ACC112 (cell line): ENCODE measurements at regions not wholly inside any gene's neighbourhood (a gene's known extent, or its start where the extent isn't known, plus 50 kb on each side); places are given as distances from the start of the nearest gene placed in this dataset.

Experiments
- H2AFZ ChIP-seq: fragments of 200-600 bp; sonication (generic); one replicate; pipeline ENCODE4 v1.6.0; 2017; ENCODE audit warnings: antibody characterized with exemption, low read length; ENCODE audit not compliant: unreplicated experiment
- H3K27ac ChIP-seq: fragments of 200-600 bp; sonication (generic); 2 replicates; pipeline ENCODE4 v1.5.1; 2014; ENCODE audit warnings: low read depth, mild to moderate bottlenecking, antibody characterized with exemption, low read length, moderate library complexity
- H3K27me3 ChIP-seq: fragments of 200-600 bp; sonication (generic); 2 replicates; pipeline ENCODE4 v1.6.1; 2014; ENCODE audit warnings: mild to moderate bottlenecking, antibody characterized with exemption, low read length, moderate library complexity, mixed read lengths; ENCODE audit not compliant: insufficient read depth
- H3K36me3 ChIP-seq: fragments of 200-600 bp; sonication (generic); 2 replicates; pipeline ENCODE4 v1.6.1; 2016; ENCODE audit warnings: mild to moderate bottlenecking, antibody characterized with exemption, low read length, moderate library complexity, mixed read lengths; ENCODE audit not compliant: insufficient read depth
- H3K4me1 ChIP-seq: fragments of 200-600 bp; sonication (generic); one replicate; pipeline ENCODE4 v1.6.1; 2016; ENCODE audit warnings: low read length, mixed read lengths; ENCODE audit not compliant: insufficient read depth, unreplicated experiment, control insufficient read depth
- H3K4me3 ChIP-seq: fragments of 200-600 bp; sonication (generic); 2 replicates; pipeline ENCODE4 v1.5.1; 2014; ENCODE audit warnings: mild to moderate bottlenecking, low read depth, low read length
- H3K79me2 ChIP-seq: fragments of 200-600 bp; sonication (generic); one replicate; pipeline ENCODE4 v1.6.0; 2016; ENCODE audit warnings: low read length; ENCODE audit not compliant: control insufficient read depth, unreplicated experiment, insufficient read depth

DNA sequence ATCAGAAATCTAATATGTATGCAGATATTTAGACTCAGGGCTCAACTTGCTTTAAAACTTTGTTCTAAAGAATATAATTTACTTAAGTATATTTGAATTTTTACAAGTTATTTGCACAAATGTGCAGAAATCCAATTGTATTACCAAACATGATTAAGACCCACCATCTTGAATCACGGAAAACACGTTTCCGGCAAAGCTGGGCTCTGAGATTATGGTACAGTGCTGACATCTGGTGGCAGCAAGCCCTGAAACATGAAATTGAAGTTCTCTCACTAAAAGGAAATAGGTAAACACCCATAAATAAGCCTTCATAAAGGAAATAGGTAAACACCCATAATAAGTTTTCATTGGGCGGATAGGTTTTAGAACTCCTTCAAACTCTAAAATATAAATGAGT is 98.3 kb upstream of the MAOA start:
- Histone ChIP-seq H3K4me3 (no peak overlapping the region), H3K4me1 (no peaks in the 10 kb centered on the region), H3K27ac (no peak overlapping the region)

DNA sequence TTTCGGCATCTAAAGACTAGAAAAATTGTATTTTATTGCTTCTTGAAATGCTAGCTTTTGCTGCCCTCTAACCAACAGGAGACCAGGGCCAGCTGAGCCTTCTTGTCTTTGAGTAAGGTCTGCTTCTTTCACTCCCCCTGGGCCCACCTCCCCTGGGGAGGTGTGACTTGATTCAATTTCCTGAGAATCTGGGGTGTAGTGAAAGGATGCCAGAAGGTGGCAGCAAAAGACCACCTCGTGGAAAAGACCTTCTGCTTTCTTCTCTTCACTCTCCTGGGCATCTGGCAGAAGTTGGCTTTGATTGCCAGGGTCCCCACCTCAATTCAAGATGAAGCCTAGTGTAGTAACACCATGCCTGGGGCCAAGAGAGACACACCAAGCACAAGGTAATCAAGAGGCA is 96.5 kb upstream of the MAOA start:
- H3K36me3 ChIP-seq, result no peaks in the 10 kb centered on the region
- H2AFZ ChIP-seq, result no peak overlapping the region
- H3K4me3 ChIP-seq, result no peak overlapping the region
- no peaks in the 10 kb centered on the region for H3K27me3 ChIP-seq
- no peaks in the 10 kb centered on the region for H3K4me1 ChIP-seq
- H3K27ac ChIP-seq, result no peak overlapping the region
- H3K79me2 ChIP-seq, result no peaks in the 10 kb centered on the region

More for the DNA sequence above, 98.3 kb upstream of the MAOA start:
- H2AFZ ChIP-seq, result no peak overlapping the region
- H3K79me2 ChIP-seq, result no peaks in the 10 kb centered on the region
- H3K36me3 ChIP-seq, result no peaks in the 10 kb centered on the region
- H3K27me3 ChIP-seq, result no peaks in the 10 kb centered on the region

DNA sequence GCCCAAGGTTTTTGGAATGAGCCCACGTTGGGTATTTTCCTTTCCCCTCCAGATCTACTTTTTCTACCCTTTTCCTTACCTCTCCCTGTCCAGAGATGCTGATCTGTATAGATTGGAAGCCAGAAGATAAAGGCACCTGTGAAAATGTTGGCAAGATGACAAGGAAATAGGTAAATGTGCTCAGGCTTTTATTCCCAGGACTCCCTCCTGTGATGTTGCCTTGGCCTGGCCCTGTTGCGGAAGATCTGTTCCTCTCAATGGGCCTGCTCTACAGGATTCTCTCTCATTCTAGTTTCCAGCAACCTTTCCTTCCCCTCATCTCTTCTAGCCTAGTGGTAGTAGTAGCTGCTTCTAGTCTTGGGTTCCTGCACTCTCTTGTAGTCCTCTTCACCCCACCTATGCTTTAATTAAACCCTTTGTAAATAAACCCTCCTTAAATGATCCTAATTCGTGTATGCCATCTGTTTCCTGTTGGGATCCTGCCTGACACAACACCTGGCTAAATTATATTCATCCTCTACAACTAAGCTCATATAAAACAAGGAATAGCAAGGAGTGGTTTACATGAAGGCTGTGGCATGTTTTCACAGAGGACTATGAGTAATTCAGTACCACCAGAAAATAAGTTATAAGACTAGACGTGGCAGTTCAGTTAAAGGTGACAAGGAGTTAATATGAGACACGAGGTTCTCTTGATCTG is 95.7 kb upstream of the MAOA start:
- H3K27me3 ChIP-seq, result no peaks in the 10 kb centered on the region
- no peaks in the 10 kb centered on the region for H3K4me1 ChIP-seq
- H3K36me3 ChIP-seq, result no peaks in the 10 kb centered on the region
- H2AFZ ChIP-seq, result no peak overlapping the region
- no peaks in the 10 kb centered on the region for H3K79me2 ChIP-seq
- no peak overlapping the region for H3K4me3 ChIP-seq
- no peak overlapping the region for H3K27ac ChIP-seq

DNA sequence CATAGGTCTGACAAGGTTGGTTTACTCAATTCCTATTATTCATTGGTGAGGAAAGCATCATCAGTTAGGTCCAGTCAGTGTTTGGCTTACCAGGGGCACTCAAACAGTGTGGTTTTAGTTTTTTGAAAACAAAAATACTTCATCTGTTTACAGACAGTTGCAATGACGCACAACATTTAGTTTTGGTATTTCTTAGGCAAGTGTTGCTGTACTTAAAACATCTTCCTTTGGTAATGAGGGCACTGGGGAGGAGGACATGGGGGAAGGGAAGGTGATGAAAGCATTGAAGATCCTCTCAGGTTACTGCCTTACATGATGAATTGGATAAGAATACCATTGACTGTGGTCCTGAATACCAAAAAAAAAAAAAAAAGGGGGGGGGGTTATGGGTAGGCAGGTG is 93.7 kb upstream of the MAOA start:
- H3K79me2 ChIP-seq, result no peaks in the 10 kb centered on the region
- H2AFZ ChIP-seq, result no peak overlapping the region
- no peaks in the 10 kb centered on the region for H3K36me3 ChIP-seq
- H3K27me3 ChIP-seq, result no peaks in the 10 kb centered on the region
- no peak overlapping the region for H3K4me3 ChIP-seq
- no peak overlapping the region for H3K27ac ChIP-seq
- H3K4me1 ChIP-seq, result no peaks in the 10 kb centered on the region

DNA sequence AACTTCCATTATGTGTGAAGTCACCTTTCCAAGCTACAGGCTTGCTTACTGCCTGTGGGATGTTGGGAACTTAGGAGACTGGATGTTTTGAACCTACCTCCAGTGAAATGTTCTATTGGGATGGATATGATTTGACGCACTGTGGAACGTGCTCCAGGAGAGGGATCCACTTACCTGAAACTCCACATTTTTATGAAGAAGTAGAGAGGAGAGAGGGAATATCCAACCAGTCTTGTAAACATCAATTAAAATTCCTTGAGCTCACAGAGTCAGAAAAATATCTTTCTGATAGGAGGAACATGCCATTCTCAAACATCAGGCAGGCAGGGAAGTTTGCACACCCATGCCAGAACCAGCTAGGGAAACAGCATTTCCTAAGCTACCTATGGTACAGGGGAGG is 91.1 kb upstream of the MAOA start:
- H3K79me2 ChIP-seq, result no peaks in the 10 kb centered on the region
- H3K36me3 ChIP-seq, result no peaks in the 10 kb centered on the region
- H3K27ac ChIP-seq, result no peak overlapping the region
- no peaks in the 10 kb centered on the region for H3K27me3 ChIP-seq
- H3K4me3 ChIP-seq, result no peak overlapping the region
- H3K4me1 ChIP-seq, result no peaks in the 10 kb centered on the region
- no peak overlapping the region for H2AFZ ChIP-seq

DNA sequence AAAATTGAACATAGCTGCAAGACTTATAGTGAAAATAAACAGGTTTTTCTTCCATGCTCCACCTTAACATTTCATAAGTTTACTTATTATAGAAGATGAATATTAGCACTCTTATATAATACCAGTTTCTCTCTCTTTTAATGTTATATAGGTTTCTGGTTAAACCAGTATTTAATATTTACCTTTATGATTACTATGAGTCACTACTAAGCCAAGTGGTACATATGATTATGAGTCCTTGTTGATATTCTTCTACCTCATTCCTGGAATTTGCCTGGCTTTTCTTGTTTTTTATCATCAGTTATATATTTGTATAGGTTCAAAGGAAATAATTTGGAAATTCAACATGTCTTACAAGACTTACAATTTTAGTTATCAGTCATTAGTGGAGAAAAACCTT is 89.9 kb upstream of the MAOA start:
- H3K36me3 ChIP-seq, result no peaks in the 10 kb centered on the region
- H3K27me3 ChIP-seq, result no peaks in the 10 kb centered on the region
- H3K79me2 ChIP-seq, result no peaks in the 10 kb centered on the region
- H2AFZ ChIP-seq, result no peak overlapping the region
- no peak overlapping the region for H3K4me3 ChIP-seq
- H3K27ac ChIP-seq, result no peak overlapping the region
- H3K4me1 ChIP-seq, result no peaks in the 10 kb centered on the region

DNA sequence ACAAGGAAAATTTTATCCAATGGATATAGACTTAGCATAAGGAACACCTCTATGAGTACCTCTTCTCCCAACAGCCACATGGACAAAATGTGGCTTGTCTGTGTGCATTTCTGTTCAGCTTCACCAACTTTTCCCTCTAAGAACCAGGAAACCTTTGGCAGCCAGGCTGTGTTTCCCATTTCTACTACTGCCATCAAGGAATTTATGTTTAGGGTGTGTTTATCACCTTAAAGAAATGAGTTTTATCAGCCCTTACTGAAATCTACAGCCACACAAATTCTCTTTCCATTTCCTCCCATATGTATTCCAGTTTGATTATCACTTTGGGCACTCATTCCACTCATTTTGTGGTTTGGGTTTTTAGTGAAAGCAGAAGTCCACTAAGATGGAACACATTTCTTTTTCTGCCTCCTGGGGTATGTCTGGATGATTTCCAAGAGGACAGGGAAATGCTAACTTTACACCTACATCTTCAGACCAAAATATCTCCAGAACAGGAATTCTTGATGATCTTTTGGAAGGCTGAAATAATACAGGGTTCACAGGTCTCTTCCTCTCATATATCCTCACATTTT is 82.6 kb upstream of the MAOA start:
- no peak overlapping the region for H2AFZ ChIP-seq
- H3K4me3 ChIP-seq, result no peak overlapping the region
- no peaks in the 10 kb centered on the region for H3K4me1 ChIP-seq
- no peaks in the 10 kb centered on the region for H3K27me3 ChIP-seq
- H3K27ac ChIP-seq, result no peak overlapping the region
- H3K36me3 ChIP-seq, result no peaks in the 10 kb centered on the region
- no peaks in the 10 kb centered on the region for H3K79me2 ChIP-seq

DNA sequence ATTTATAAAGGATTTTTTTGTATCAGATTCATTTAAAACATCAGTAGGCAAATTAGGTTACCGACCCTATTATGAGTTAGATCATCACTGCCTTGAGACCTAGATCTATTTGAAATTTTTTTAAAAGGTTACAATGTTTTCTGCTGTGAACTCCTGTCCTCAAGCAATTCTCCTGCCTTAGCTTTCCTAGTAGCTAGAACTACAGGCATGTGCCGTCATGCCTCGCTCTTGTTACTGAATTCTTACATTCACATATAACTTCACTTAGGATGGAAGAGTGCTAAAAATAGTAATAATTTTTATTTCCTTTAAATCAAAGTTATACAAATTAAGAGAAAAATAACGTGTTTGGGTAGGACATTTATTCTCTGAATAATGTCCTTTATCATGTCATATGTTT is 75.5 kb upstream of the MAOA start:
- Histone ChIP-seq H3K36me3 (no peaks in the 10 kb centered on the region), H3K4me1 (no peaks in the 10 kb centered on the region), H2AFZ (no peak overlapping the region), H3K79me2 (no peaks in the 10 kb centered on the region), H3K27me3 (no peaks in the 10 kb centered on the region), H3K4me3 (no peak overlapping the region), H3K27ac (no peak overlapping the region)

DNA sequence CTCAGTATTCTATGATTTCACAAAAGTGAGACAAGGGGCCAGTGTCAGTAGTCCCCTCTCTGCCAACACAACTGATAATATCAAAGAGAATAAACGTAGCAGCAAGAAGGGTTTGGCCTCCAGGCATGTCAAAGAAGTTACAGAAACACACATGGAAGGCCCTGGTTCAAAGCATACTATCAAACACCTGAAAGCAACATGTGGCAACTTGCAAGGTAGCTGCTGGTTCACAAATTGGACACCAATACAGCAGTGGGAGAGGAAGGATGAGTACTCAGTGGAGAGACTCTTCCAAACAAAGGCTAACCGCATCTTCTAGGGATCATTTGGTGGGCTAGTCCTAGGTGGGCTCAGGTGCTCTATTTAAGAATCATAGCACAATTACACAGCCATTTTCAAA is 74.9 kb upstream of the MAOA start:
- Histone ChIP-seq H3K4me3 (no peak overlapping the region), H3K79me2 (no peaks in the 10 kb centered on the region), H3K27ac (no peak overlapping the region), H3K4me1 (no peaks in the 10 kb centered on the region), H2AFZ (no peak overlapping the region), H3K27me3 (no peaks in the 10 kb centered on the region), H3K36me3 (no peaks in the 10 kb centered on the region)

DNA sequence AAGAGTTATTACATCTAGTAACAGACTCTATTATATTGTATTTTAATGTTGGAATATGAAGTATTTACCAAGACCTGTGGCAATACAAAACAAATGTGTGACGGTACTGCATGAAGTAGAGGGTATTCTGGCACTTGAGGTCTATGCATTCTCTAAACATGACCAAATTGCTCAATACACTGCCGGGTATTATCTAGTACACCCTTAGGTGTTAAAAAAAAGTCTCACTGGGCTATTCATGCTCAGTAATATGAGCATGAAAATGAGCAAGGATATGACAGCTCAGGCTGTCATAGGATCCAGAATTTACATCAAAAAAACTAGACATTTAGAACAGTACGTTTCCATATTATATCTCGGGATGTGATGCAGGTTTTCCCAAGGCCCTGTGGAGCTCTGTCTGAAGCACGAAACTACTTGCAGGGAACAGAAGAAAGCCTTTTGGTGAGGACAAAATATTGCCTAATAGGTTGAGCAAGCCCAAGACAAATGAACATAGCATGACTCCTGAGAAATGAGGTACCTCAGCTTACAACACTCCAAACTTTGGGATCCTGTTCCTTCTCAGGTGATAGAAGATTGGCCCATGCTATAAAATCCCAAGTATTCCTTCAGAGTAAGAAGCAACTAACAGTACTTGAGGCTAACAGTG is 74.1 kb upstream of the MAOA start:
- H3K27me3 ChIP-seq, result no peaks in the 10 kb centered on the region
- no peak overlapping the region for H3K4me3 ChIP-seq
- H3K27ac ChIP-seq, result no peak overlapping the region; the same call in 1 of the 2 replicates
- H3K79me2 ChIP-seq, result no peaks in the 10 kb centered on the region
- H2AFZ ChIP-seq, result no peak overlapping the region
- no peaks in the 10 kb centered on the region for H3K36me3 ChIP-seq
- H3K4me1 ChIP-seq, result no peaks in the 10 kb centered on the region

DNA sequence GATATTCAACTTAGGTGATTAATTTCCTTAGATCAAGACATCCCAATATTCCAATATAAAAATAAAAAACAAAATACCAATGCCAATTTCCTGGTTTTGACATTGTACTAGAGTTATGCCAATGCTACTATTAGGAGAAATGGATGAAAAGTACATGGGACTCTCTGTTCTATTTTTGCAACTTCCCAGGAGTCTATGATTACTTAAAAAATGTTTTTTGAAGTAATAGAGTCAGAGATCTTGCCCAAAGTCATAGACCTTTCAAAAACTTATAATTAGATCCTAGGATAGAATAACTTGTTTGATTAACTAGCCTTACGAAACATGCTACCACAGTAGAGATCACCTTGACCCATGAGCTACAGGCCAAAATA is 73.6 kb upstream of the MAOA start:
- Histone ChIP-seq H3K27ac (no peak overlapping the region; the same call in 1 of the 2 replicates), H3K4me3 (no peak overlapping the region), H3K79me2 (no peaks in the 10 kb centered on the region), H3K4me1 (no peaks in the 10 kb centered on the region), H3K27me3 (no peaks in the 10 kb centered on the region), H2AFZ (no peak overlapping the region), H3K36me3 (no peaks in the 10 kb centered on the region)
